Prostate gland (tissue), 2 donors: ENCODE measurements at regions not wholly inside any gene's neighbourhood (a gene's known extent, or its start where the extent isn't known, plus 50 kb on each side); places are given as distances from the start of the nearest gene placed in this dataset.
A peak's percentile ranks its signal among the peaks of the same experiment; 100 is the strongest.
"Not testable (repeated sequence)": the region's sequence is repeated elsewhere in the genome, so short reads cannot be mapped to it uniquely, and the experiment has no call there.

Source experiments
- DNase-seq: peaks from one replicate; pipeline ENCODE4 v3.0.0-alpha.2; 2019; ENCODE audit warnings: low spot score
- H3K27ac ChIP-seq, 2 donors: fragments of 200-600 bp; sonication (generic); 2 replicates each; pipeline ENCODE4 v1.5.1; 2017 to 2019
- H3K27me3 ChIP-seq: fragments of 200-600 bp; sonication (generic); replicated peaks from 2 replicates; pipeline ENCODE4 v1.5.1; 2019; ENCODE audit not compliant: insufficient read depth
- H3K36me3 ChIP-seq, 2 donors: fragments of 200-600 bp; sonication (generic); 1 replicate in 1 of 2; 2 replicates in 1 of 2; pipeline versions ENCODE4 v1.5.1 to v1.8.1; 2017 to 2019
- H3K4me1 ChIP-seq: fragments of 200-600 bp; sonication (generic); replicated peaks from 2 replicates; pipeline ENCODE4 v1.5.1; 2019
- H3K4me3 ChIP-seq, 2 donors: fragments of 200-600 bp; sonication (generic); 2 replicates each; pipeline ENCODE4 v1.5.1; 2017 to 2019
- H3K9me3 ChIP-seq: fragments of 200-600 bp; sonication (generic); 2 replicates; pipeline ENCODE4 v1.5.1; 2017
- CTCF ChIP-seq, 4 experiments: fragments of 200-600 bp in 2 of 4; fragments of 450-650 bp in 2 of 4; sonication (generic) in 2 of 4; IDR thresholded peaks; 1 replicate in 3 of 4; 2 replicates in 1 of 4; pipeline ENCODE4 v1.5.1; 2016 to 2019; ENCODE audit warnings: antibody characterized with exemption in 4 of 4, mild to moderate bottlenecking in 2 of 4, moderate library complexity in 2 of 4
- POLR2AphosphoS5 ChIP-seq: sonication (generic); formaldehyde crosslinking; IDR thresholded peaks from one replicate; pipeline ENCODE4 v1.6.1; 2017; ENCODE audit warnings: antibody characterized with exemption
- WGBS: methylation state at CpG from one replicate; pipeline ENCODE4 v1.1.5; 2018; 5-methylcytosine and 5-hydroxymethylcytosine counted together
- intact Hi-C: fragments of 100-400 bp; cut with DNase I; formaldehyde crosslinking; loops from one replicate; pipeline ENCODE4 v1.14.2; 2022

GRCh38 chr15:77902921-77903760, 174.4 kb downstream of the TBC1D2B start:
- H3K27ac ChIP-seq, intact Hi-C loops, H3K4me3 ChIP-seq, H3K4me1 ChIP-seq, H3K36me3 ChIP-seq, H3K27me3 ChIP-seq, DNase-seq, H3K9me3 ChIP-seq: not testable (repeated sequence)
- TF ChIP-seq CTCF (IDR thresholded peaks at IDR 0.05) = peak in 3 of 4 experiments; percentile 13 to 60 (median 17)
- WGBS = 70% methylated on average over 11 of the region's 13 CpGs

- Histone ChIP-seq H3K4me3 (no peak overlapping the region), H3K27ac (no peak overlapping the region), H3K27me3 (no peaks in the 10 kb centered on the region), H3K9me3 (no peaks in the 10 kb centered on the region), H3K36me3 (no peaks in the 10 kb centered on the region), H3K4me1 (no peaks in the 10 kb centered on the region)
- TF ChIP-seq POLR2AphosphoS5 (no peak), CTCF (IDR thresholded peaks at IDR 0.05) (no peak)
- intact Hi-C loops = no loop called here
- 90% methylated on average over 13 of the region's 13 CpGs for WGBS
- DNase-seq = no peak
Observed at GRCh38 chr15:77901921-77902750, 175.4 kb downstream of the TBC1D2B start.

GRCh38 chr15:77901251-77901881, 176.1 kb downstream of the TBC1D2B start:
- no peak for TF ChIP-seq POLR2AphosphoS5
- intact Hi-C loops = no loop called here
- 97% methylated on average over 14 of the region's 18 CpGs for WGBS
- H3K4me1 ChIP-seq = no peaks in the 10 kb centered on the region
- no peaks in the 10 kb centered on the region for H3K27me3 ChIP-seq
- no peaks in the 10 kb centered on the region for H3K9me3 ChIP-seq
- DNase-seq = no peak
- no peaks in the 10 kb centered on the region for H3K36me3 ChIP-seq
- H3K27ac ChIP-seq = no peak overlapping the region
- H3K4me3 ChIP-seq = no peak overlapping the region

GRCh38 chr15:77900331-77900963, 177.1 kb downstream of the TBC1D2B start:
- intact Hi-C loops, H3K27me3 ChIP-seq, H3K27ac ChIP-seq, H3K4me1 ChIP-seq, DNase-seq, H3K9me3 ChIP-seq, H3K4me3 ChIP-seq, H3K36me3 ChIP-seq: not testable (repeated sequence)
- peak in 1 of 4 experiments; percentile 28 for TF ChIP-seq CTCF (IDR thresholded peaks at IDR 0.05)
- 77% methylated on average over 24 of the region's 24 CpGs for WGBS

- H3K27me3 ChIP-seq, H3K4me1 ChIP-seq, H3K27ac ChIP-seq, intact Hi-C loops, H3K4me3 ChIP-seq, H3K36me3 ChIP-seq, DNase-seq, H3K9me3 ChIP-seq: not testable (repeated sequence)
- 93% methylated on average over 8 of the region's 8 CpGs for WGBS
Observed at GRCh38 chr15:77899776-77900175, 177.7 kb downstream of the TBC1D2B start.
